ENCODE measurements at regions not wholly inside any gene's neighbourhood (a gene's known extent, or its start where the extent isn't known, plus 50 kb on each side); places are given as distances from the start of the nearest gene placed in this dataset.

DNA sequence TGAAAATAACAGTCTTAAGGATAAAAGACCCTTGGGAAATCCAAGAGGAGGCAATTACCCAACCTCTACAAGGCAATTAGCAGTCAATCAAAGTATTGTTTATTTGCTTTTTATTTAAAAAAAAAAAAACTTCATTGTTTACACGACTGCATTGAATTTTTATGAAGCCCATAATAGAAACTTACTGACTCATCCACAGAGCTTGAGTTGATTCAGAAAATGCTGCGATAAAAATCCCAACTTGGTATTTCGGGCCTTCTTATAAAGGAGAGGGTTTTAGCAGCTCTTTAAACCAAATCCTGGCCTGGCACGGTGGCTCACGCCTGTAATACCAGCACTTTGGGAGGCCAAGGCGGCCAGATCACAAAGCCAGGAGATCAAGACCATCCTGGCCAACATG, 69.2 kb upstream of the PALS2 start:
- no peak for TF ChIP-seq POLR2A (IDR thresholded peaks at IDR 0.05)
- TF ChIP-seq, protein P1, sequence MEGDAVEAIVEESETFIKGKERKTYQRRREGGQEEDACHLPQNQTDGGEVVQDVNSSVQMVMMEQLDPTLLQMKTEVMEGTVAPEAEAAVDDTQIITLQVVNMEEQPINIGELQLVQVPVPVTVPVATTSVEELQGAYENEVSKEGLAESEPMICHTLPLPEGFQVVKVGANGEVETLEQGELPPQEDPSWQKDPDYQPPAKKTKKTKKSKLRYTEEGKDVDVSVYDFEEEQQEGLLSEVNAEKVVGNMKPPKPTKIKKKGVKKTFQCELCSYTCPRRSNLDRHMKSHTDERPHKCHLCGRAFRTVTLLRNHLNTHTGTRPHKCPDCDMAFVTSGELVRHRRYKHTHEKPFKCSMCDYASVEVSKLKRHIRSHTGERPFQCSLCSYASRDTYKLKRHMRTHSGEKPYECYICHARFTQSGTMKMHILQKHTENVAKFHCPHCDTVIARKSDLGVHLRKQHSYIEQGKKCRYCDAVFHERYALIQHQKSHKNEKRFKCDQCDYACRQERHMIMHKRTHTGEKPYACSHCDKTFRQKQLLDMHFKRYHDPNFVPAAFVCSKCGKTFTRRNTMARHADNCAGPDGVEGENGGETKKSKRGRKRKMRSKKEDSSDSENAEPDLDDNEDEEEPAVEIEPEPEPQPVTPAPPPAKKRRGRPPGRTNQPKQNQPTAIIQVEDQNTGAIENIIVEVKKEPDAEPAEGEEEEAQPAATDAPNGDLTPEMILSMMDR (IDR thresholded peaks at IDR 0.05) = no peak
- no peak for TF ChIP-seq EP300 (IDR thresholded peaks at IDR 0.05)

All from ovary (tissue), 3 donors.